BLaER1 (cell line): ENCODE measurements at regions not wholly inside any gene's neighbourhood (a gene's known extent, or its start where the extent isn't known, plus 50 kb on each side); places are given as distances from the start of the nearest gene placed in this dataset.

ENCODE experiments used
- H3K27ac ChIP-seq: shearing (Covaris generic); formaldehyde crosslinking; 2 replicates; pipeline ENCODE4 v1.8.1; 2022
- H3K27me3 ChIP-seq: shearing (Covaris generic); formaldehyde crosslinking; 2 replicates; pipeline ENCODE4 v1.8.1; 2022
- H3K36me3 ChIP-seq: shearing (Covaris generic); formaldehyde crosslinking; 2 replicates; pipeline ENCODE4 v1.8.1; 2022
- H3K4me1 ChIP-seq: shearing (Covaris generic); formaldehyde crosslinking; 2 replicates; pipeline ENCODE4 v1.8.1; 2022
- H3K4me2 ChIP-seq: shearing (Covaris generic); formaldehyde crosslinking; 2 replicates; pipeline ENCODE4 v1.8.1; 2022
- H3K4me3 ChIP-seq: shearing (Covaris generic); formaldehyde crosslinking; 2 replicates; pipeline ENCODE4 v1.8.1; 2022
- H3K9ac ChIP-seq: shearing (Covaris generic); formaldehyde crosslinking; 2 replicates; pipeline ENCODE4 v1.8.1; 2022
- H3K9me3 ChIP-seq: shearing (Covaris generic); formaldehyde crosslinking; 2 replicates; pipeline ENCODE4 v1.8.1; 2022
- H4K20me1 ChIP-seq: shearing (Covaris generic); formaldehyde crosslinking; 2 replicates; pipeline ENCODE4 v1.8.1; 2022
- Cebpa-rat ChIP-seq: shearing (Covaris generic); IDR thresholded peaks from 2 replicates; pipeline ENCODE4 v1.8.1; 2022

- no peak for TF ChIP-seq Cebpa-rat
These were observed 472.2 kb downstream of the MATN1 start for GRCh38 chr1:30250984-30251850.

GRCh38 chr1:30250338-30250983 lies 472.9 kb downstream of the MATN1 start:
- Histone ChIP-seq H3K9ac (no peak overlapping the region), H3K9me3 (no peaks in the 10 kb centered on the region), H3K4me1 (no peaks in the 10 kb centered on the region), H3K27ac (no peak overlapping the region), H3K4me2 (no peak overlapping the region), H4K20me1 (no peaks in the 10 kb centered on the region), H3K36me3 (no peaks in the 10 kb centered on the region), H3K4me3 (no peak overlapping the region), H3K27me3 (no peaks in the 10 kb centered on the region)
- no peak for TF ChIP-seq Cebpa-rat

More at GRCh38 chr1:30250984-30251850, 472.2 kb downstream of the MATN1 start:
- no peaks in the 10 kb centered on the region for H3K27me3 ChIP-seq
- H3K4me1 ChIP-seq, result no peaks in the 10 kb centered on the region
- H3K27ac ChIP-seq, result no peak overlapping the region
- no peak overlapping the region for H3K9ac ChIP-seq
- H3K4me3 ChIP-seq, result no peak overlapping the region
- no peaks in the 10 kb centered on the region for H4K20me1 ChIP-seq
- H3K9me3 ChIP-seq, result no peaks in the 10 kb centered on the region
- H3K36me3 ChIP-seq, result no peaks in the 10 kb centered on the region
- H3K4me2 ChIP-seq, result no peak overlapping the region

DNA sequence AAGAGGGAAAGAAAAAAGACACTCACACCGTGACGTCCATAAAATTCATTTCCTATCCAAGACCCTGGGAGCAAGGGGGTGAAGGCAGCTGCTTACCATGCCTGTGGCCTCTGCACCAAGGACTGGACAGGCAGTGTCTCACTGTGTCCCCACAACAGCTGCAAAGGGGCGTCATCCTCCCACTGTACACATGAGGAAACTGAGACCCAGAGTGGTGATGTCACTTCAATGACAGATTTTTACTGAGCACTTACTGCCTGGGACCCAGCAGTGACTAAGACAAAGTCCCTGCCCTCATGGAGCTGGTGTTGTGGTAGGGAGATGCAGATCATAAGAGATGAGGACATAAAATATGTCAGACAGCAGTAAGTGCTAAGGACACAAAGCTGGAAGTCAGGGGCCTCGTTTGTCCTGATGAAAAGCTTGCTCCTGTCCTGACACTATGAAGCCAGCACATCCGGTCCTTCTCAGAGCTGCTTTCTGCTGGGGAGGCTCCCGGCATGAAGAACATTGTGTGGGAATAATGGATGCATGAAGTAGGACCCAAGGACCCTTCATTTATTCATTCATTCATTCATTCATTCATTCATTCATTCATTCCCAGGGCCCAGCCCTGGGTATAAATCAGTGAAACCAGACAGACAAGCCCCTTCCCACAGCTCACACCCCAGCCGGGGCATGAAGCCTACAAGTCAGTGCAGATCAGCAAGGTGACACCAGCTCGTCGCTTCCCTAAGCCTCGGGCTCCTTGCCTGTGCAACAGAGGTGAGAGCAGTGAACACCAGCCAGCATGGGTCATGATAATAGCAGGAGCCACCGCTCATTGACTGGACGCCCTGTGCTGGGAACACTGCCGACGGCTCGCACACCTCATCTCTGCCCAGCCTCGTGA lies 473.7 kb downstream of the MATN1 start:
- no peak overlapping the region for H3K4me2 ChIP-seq
- no peak overlapping the region for H3K9ac ChIP-seq
- H3K4me1 ChIP-seq, result no peaks in the 10 kb centered on the region
- H3K36me3 ChIP-seq, result no peaks in the 10 kb centered on the region
- no peaks in the 10 kb centered on the region for H3K27me3 ChIP-seq
- H3K4me3 ChIP-seq, result no peak overlapping the region
- no peak overlapping the region for H3K27ac ChIP-seq
- no peaks in the 10 kb centered on the region for H3K9me3 ChIP-seq
- TF ChIP-seq Cebpa-rat, result no peak
- no peaks in the 10 kb centered on the region for H4K20me1 ChIP-seq

DNA sequence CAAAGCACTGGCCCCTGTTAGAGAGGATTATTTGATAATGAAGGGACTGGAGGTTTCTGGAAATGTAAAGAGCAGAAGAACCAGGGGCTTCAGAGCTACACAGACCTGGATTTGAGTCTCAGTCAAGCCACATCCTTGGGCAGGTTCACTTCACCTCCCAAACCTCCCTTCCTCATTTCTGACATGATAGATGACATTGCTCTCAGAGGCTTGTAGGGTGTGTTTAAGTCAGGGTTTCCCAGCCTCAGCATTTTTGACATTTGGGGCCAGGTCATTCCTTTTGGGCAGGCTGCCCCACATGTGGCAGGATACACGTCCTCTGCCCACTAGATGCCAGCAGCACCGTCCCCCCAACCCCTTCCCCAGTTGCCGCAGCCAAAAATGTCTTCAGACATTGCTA lies 474.6 kb downstream of the MATN1 start:
- no peaks in the 10 kb centered on the region for H3K27me3 ChIP-seq
- H3K9me3 ChIP-seq, result no peaks in the 10 kb centered on the region
- H4K20me1 ChIP-seq, result no peaks in the 10 kb centered on the region
- no peak overlapping the region for H3K27ac ChIP-seq
- H3K9ac ChIP-seq, result no peak overlapping the region
- no peak for TF ChIP-seq Cebpa-rat
- H3K4me2 ChIP-seq, result no peak overlapping the region
- no peaks in the 10 kb centered on the region for H3K4me1 ChIP-seq
- no peak overlapping the region for H3K4me3 ChIP-seq
- H3K36me3 ChIP-seq, result no peaks in the 10 kb centered on the region

- Histone ChIP-seq H3K27me3 (no peaks in the 10 kb centered on the region), H3K27ac (no peak overlapping the region), H3K9ac (no peak overlapping the region)
These were observed 475.0 kb downstream of the MATN1 start for GRCh38 chr1:30248373-30248772.

GRCh38 chr1:30244801-30245200 lies 478.6 kb downstream of the MATN1 start:
- no peaks in the 10 kb centered on the region for H3K36me3 ChIP-seq
- no peaks in the 10 kb centered on the region for H3K4me1 ChIP-seq
- no peak overlapping the region for H3K9ac ChIP-seq
- H4K20me1 ChIP-seq, result no peaks in the 10 kb centered on the region
- H3K27me3 ChIP-seq, result no peaks in the 10 kb centered on the region
- no peak overlapping the region for H3K27ac ChIP-seq
- no peaks in the 10 kb centered on the region for H3K9me3 ChIP-seq
- no peak for TF ChIP-seq Cebpa-rat
- H3K4me3 ChIP-seq, result no peak overlapping the region
- no peak overlapping the region for H3K4me2 ChIP-seq

More at GRCh38 chr1:30248373-30248772, 475.0 kb downstream of the MATN1 start:
- Histone ChIP-seq H3K9me3 (no peaks in the 10 kb centered on the region), H4K20me1 (no peaks in the 10 kb centered on the region), H3K4me3 (no peak overlapping the region), H3K4me2 (no peak overlapping the region), H3K36me3 (no peaks in the 10 kb centered on the region), H3K4me1 (no peaks in the 10 kb centered on the region)
- no peak for TF ChIP-seq Cebpa-rat

GRCh38 chr1:30242722-30243457 lies 480.5 kb downstream of the MATN1 start:
- no peak overlapping the region for H3K4me3 ChIP-seq
- H3K9ac ChIP-seq, result no peak overlapping the region
- H3K4me2 ChIP-seq, result no peak overlapping the region
- TF ChIP-seq Cebpa-rat, result no peak
- no peaks in the 10 kb centered on the region for H3K27me3 ChIP-seq
- H3K9me3 ChIP-seq, result no peaks in the 10 kb centered on the region
- no peak overlapping the region for H3K27ac ChIP-seq
- H3K36me3 ChIP-seq, result no peaks in the 10 kb centered on the region
- no peaks in the 10 kb centered on the region for H3K4me1 ChIP-seq
- H4K20me1 ChIP-seq, result no peaks in the 10 kb centered on the region

- H3K36me3 ChIP-seq, result no peaks in the 10 kb centered on the region
- H3K4me1 ChIP-seq, result no peaks in the 10 kb centered on the region
- no peak overlapping the region for H3K4me3 ChIP-seq
- peaks cover 5% of the 10 kb centered on the region; the same call in 1 of the 2 replicates for H3K9me3 ChIP-seq
- H3K27ac ChIP-seq, result no peak overlapping the region
- no peak overlapping the region for H3K9ac ChIP-seq
- TF ChIP-seq Cebpa-rat, result no peak
- no peak overlapping the region for H3K4me2 ChIP-seq
- H4K20me1 ChIP-seq, result no peaks in the 10 kb centered on the region
- H3K27me3 ChIP-seq, result no peaks in the 10 kb centered on the region
These were observed 481.2 kb downstream of the MATN1 start for GRCh38 chr1:30242168-30242567.

DNA sequence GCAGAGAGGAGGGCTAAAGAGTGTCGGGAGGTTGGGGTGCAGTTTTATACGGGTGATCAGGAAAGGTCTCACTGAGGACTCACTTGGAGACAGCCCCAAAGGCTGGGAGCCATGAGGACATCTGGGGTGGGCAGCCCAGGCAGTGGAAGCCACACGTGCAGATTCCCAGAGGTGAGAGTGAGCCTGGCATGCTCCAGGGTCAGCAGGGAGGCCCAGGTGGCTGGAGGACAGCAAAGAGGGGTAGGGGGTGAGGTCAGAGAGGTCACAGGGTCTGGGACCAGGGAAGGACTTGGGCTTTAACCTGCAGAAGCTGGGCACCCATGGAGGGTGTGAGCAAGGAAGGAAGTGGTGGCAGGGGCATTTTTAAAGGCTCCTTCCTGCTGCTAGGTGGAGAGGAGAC lies 481.7 kb downstream of the MATN1 start:
- Histone ChIP-seq H4K20me1 (no peaks in the 10 kb centered on the region), H3K4me1 (no peaks in the 10 kb centered on the region), H3K27ac (no peak overlapping the region), H3K27me3 (no peaks in the 10 kb centered on the region), H3K9ac (no peak overlapping the region), H3K36me3 (no peaks in the 10 kb centered on the region), H3K4me3 (no peak overlapping the region), H3K9me3 (peaks cover 5% of the 10 kb centered on the region; the same call in 1 of the 2 replicates), H3K4me2 (no peak overlapping the region)
- no peak for TF ChIP-seq Cebpa-rat
